ENCODE measurements at regions not wholly inside any gene's neighbourhood (a gene's known extent, or its start where the extent isn't known, plus 50 kb on each side); places are given as distances from the start of the nearest gene placed in this dataset.

DNA sequence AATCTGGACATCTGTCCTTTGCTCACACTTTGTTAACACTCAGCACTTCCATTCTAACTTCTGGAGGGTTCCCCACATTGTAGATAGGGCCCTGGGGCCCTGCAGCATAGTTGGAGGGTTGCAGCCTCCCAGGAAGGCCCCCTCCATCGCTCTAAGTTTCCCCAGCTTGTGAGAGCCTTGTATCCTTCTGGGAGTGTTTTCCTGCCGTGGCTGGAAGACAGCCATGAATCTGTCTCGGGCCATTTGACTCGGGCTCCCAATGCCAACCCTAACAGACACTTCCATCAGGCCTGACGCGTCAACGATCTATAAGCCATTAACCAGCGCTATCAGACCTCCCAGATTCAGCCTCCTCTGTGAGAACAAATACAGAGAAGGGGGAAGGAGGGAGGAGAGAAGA, 263.7 kb upstream of the RPL38 start:
- Histone ChIP-seq H4K20me1 (ENCODE audit: insufficient read depth) (no peaks in the 10 kb centered on the region), H3K9me2 (ENCODE audit: insufficient read depth) (no peaks in the 10 kb centered on the region), H3K27ac (ENCODE audit: low read depth, low read length) (no peak overlapping the region), H2AFZ (ENCODE audit: low read depth, low read length, poor library complexity, severe bottlenecking) (no peak overlapping the region), H3K9me3 (ENCODE audit: control insufficient read depth in 1 of 2, insufficient read depth in 1 of 2, low read depth in 1 of 2, low read length in 2 of 2) (no peaks in the 10 kb centered on the region), H3K9ac (ENCODE audit: low read length) (no peak overlapping the region), H3K36me3 (ENCODE audit: control insufficient read depth in 1 of 2, insufficient read depth in 2 of 2, low read length in 2 of 2) (no peaks in the 10 kb centered on the region), H3K4me3 (replicated peaks in 1 of 2; ENCODE audit: low read depth in 1 of 2, low read length in 2 of 2) (no peak overlapping the region), H3K79me2 (ENCODE audit: insufficient read depth, low read length) (no peaks in the 10 kb centered on the region), H3K4me2 (ENCODE audit: low read length) (no peak overlapping the region), H3K4me1 (ENCODE audit: control insufficient read depth in 1 of 2, insufficient read depth in 2 of 2, low read length in 2 of 2) (no peaks in the 10 kb centered on the region), H3K27me3 (ENCODE audit: insufficient read depth, low read length) (peaks cover 25% of the 10 kb centered on the region)
- POLR2A ChIA-PET: no interaction called here
- no peak for TF ChIP-seq ELF1 (IDR thresholded peaks at IDR 0.05; ENCODE audit: borderline replicate concordance, low read depth)
- TF ChIP-seq EGR1 (IDR thresholded peaks at IDR 0.05; ENCODE audit: low read depth): no peak
- TF ChIP-seq, protein P1, sequence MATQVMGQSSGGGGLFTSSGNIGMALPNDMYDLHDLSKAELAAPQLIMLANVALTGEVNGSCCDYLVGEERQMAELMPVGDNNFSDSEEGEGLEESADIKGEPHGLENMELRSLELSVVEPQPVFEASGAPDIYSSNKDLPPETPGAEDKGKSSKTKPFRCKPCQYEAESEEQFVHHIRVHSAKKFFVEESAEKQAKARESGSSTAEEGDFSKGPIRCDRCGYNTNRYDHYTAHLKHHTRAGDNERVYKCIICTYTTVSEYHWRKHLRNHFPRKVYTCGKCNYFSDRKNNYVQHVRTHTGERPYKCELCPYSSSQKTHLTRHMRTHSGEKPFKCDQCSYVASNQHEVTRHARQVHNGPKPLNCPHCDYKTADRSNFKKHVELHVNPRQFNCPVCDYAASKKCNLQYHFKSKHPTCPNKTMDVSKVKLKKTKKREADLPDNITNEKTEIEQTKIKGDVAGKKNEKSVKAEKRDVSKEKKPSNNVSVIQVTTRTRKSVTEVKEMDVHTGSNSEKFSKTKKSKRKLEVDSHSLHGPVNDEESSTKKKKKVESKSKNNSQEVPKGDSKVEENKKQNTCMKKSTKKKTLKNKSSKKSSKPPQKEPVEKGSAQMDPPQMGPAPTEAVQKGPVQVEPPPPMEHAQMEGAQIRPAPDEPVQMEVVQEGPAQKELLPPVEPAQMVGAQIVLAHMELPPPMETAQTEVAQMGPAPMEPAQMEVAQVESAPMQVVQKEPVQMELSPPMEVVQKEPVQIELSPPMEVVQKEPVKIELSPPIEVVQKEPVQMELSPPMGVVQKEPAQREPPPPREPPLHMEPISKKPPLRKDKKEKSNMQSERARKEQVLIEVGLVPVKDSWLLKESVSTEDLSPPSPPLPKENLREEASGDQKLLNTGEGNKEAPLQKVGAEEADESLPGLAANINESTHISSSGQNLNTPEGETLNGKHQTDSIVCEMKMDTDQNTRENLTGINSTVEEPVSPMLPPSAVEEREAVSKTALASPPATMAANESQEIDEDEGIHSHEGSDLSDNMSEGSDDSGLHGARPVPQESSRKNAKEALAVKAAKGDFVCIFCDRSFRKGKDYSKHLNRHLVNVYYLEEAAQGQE (IDR thresholded peaks at IDR 0.05; ENCODE audit: low read depth): no peak
- TF ChIP-seq POLR2A (IDR thresholded peaks at IDR 0.05; ENCODE audit: borderline replicate concordance, extremely low read depth, insufficient read depth, insufficient read length): no peak
- CTCF ChIA-PET: no interaction called here
- intact Hi-C loops (cut with micrococcal nuclease): no loop called here
- ATAC-seq (no peak), DNase-seq (ENCODE audit: low read depth, low spot score) (no peak)
- BruUV-seq (replicated peaks): no TSS peak
- RAD21 ChIA-PET (ENCODE audit: low non-redundant PET in 1 of 2, low total read pairs in 2 of 2, uncharacterized antibody in 2 of 2, unreplicated experiment in 2 of 2): no interaction called here

DNA sequence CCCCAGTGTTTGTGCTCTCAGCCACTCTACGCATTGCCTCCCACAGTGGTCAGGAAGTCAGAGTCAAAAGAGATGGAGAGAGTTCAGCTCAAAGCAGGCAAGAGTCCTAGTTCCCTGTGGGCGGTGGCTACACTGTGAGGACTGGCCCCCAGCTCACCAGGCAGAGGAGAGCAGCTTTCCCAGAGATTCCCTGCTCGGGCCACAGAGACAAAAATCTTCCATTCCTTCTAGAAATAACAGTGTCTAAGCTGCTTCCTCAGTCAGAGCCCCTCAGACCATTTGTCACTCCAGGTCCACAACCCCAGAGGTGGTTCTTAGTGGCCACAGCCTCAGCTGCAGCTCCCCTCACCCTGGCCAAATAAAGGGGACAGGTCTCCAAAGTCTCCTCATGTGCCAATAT, 263.0 kb upstream of the RPL38 start:
- no peak for DNase-seq (ENCODE audit: low read depth, low spot score)
- TF ChIP-seq, protein P2, sequence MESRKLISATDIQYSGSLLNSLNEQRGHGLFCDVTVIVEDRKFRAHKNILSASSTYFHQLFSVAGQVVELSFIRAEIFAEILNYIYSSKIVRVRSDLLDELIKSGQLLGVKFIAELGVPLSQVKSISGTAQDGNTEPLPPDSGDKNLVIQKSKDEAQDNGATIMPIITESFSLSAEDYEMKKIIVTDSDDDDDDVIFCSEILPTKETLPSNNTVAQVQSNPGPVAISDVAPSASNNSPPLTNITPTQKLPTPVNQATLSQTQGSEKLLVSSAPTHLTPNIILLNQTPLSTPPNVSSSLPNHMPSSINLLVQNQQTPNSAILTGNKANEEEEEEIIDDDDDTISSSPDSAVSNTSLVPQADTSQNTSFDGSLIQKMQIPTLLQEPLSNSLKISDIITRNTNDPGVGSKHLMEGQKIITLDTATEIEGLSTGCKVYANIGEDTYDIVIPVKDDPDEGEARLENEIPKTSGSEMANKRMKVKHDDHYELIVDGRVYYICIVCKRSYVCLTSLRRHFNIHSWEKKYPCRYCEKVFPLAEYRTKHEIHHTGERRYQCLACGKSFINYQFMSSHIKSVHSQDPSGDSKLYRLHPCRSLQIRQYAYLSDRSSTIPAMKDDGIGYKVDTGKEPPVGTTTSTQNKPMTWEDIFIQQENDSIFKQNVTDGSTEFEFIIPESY (IDR thresholded peaks at IDR 0.05; ENCODE audit: extremely low read depth, insufficient replicate concordance, low read length): no peak
- TF ChIP-seq ZNF274 (IDR thresholded peaks at IDR 0.05; ENCODE audit: low read depth, low read length) (no peak), CEBPB (IDR thresholded peaks at IDR 0.05; ENCODE audit: low read depth) (no peak), SP1 (IDR thresholded peaks at IDR 0.05; ENCODE audit: low read depth) (no peak), SIN3A (IDR thresholded peaks at IDR 0.05; ENCODE audit: low read depth) (no peak), SRF (IDR thresholded peaks at IDR 0.05; ENCODE audit: low read depth) (no peak), EZH2phosphoT487 (IDR thresholded peaks at IDR 0.05; ENCODE audit: borderline replicate concordance) (no peak), YY1 (IDR thresholded peaks at IDR 0.05; ENCODE audit: extremely low read depth, insufficient replicate concordance, low read depth, low read length) (no peak), ZFX (IDR thresholded peaks at IDR 0.05) (no peak), POLR2AphosphoS5 (IDR thresholded peaks at IDR 0.05; ENCODE audit: low read depth, low read length) (no peak), EGR1 (IDR thresholded peaks at IDR 0.05; ENCODE audit: low read depth) (no peak), EZH2 (IDR thresholded peaks at IDR 0.05) (no peak), POLR2A (IDR thresholded peaks at IDR 0.05; ENCODE audit: borderline replicate concordance, extremely low read depth, insufficient read depth, insufficient read length) (no peak), JUND (IDR thresholded peaks at IDR 0.05) (no peak), TCF7L2 (IDR thresholded peaks at IDR 0.05; ENCODE audit: borderline replicate concordance, extremely low read depth, insufficient read depth, insufficient read length) (no peak)
- TF ChIP-seq, protein P3, sequence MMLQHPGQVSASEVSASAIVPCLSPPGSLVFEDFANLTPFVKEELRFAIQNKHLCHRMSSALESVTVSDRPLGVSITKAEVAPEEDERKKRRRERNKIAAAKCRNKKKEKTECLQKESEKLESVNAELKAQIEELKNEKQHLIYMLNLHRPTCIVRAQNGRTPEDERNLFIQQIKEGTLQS (IDR thresholded peaks at IDR 0.05): no peak

More for the DNA sequence above, 263.0 kb upstream of the RPL38 start:
- Histone ChIP-seq H3K36me3 (ENCODE audit: control insufficient read depth in 1 of 2, insufficient read depth in 2 of 2, low read length in 2 of 2) (no peaks in the 10 kb centered on the region), H3K9ac (ENCODE audit: low read length) (no peak overlapping the region), H3K9me2 (ENCODE audit: insufficient read depth) (no peaks in the 10 kb centered on the region), H2AFZ (ENCODE audit: low read depth, low read length, poor library complexity, severe bottlenecking) (no peak overlapping the region), H3K4me2 (ENCODE audit: low read length) (no peak overlapping the region), H3K4me1 (ENCODE audit: control insufficient read depth in 1 of 2, insufficient read depth in 2 of 2, low read length in 2 of 2) (no peaks in the 10 kb centered on the region), H3K4me3 (replicated peaks in 1 of 2; ENCODE audit: low read depth in 1 of 2, low read length in 2 of 2) (no peak overlapping the region), H3K9me3 (ENCODE audit: control insufficient read depth in 1 of 2, insufficient read depth in 1 of 2, low read depth in 1 of 2, low read length in 2 of 2) (no peaks in the 10 kb centered on the region), H4K20me1 (ENCODE audit: insufficient read depth) (no peaks in the 10 kb centered on the region), H3K79me2 (ENCODE audit: insufficient read depth, low read length) (no peaks in the 10 kb centered on the region), H3K27me3 (ENCODE audit: insufficient read depth, low read length) (peaks cover 25% of the 10 kb centered on the region), H3K27ac (ENCODE audit: low read depth, low read length) (no peak overlapping the region)
- POLR2A ChIA-PET: no interaction called here
- no TSS peak for BruUV-seq (replicated peaks)
- no peak for ATAC-seq
- RAD21 ChIA-PET (ENCODE audit: low non-redundant PET in 1 of 2, low total read pairs in 2 of 2, uncharacterized antibody in 2 of 2, unreplicated experiment in 2 of 2): no interaction called here
- CTCF ChIA-PET: no interaction called here
- intact Hi-C loops (cut with micrococcal nuclease): no loop called here

Data from HCT116 (cell line).